Neural progenitor cell (in vitro differentiated cells): ENCODE measurements at regions not wholly inside any gene's neighbourhood (a gene's known extent, or its start where the extent isn't known, plus 50 kb on each side); places are given as distances from the start of the nearest gene placed in this dataset.

ENCODE experiments used
- DNase-seq: peaks from one replicate; pipeline ENCODE4 v3.0.0-alpha.2; 2016; ENCODE audit warnings: low spot score
- H2AFZ ChIP-seq: fragments of 200-600 bp; sonication (generic); replicated peaks from 2 replicates; pipeline ENCODE4 v1.6.1; 2016; ENCODE audit warnings: antibody characterized with exemption
- H3F3A ChIP-seq: fragments of 200-600 bp; sonication (generic); 2 replicates; pipeline ENCODE4 v1.6.1; 2016; ENCODE audit warnings: antibody characterized with exemption, low read depth
- H3K27ac ChIP-seq: fragments of 200-600 bp; sonication (generic); 2 replicates; pipeline ENCODE4 v1.5.1; 2016; ENCODE audit warnings: mild to moderate bottlenecking
- H3K27me3 ChIP-seq: fragments of 200-600 bp; sonication (generic); 2 replicates; pipeline ENCODE4 v1.6.1; 2016; ENCODE audit warnings: mild to moderate bottlenecking, moderate library complexity
- H3K36me3 ChIP-seq: fragments of 200-600 bp; sonication (generic); 2 replicates; pipeline ENCODE4 v1.5.1; 2016
- H3K4me1 ChIP-seq: fragments of 200-600 bp; sonication (generic); 2 replicates; pipeline ENCODE4 v1.6.1; 2016; ENCODE audit warnings: mixed run types
- H3K4me2 ChIP-seq: fragments of 200-600 bp; sonication (generic); 2 replicates; pipeline ENCODE4 v1.6.1; 2016
- H3K4me3 ChIP-seq: fragments of 200-600 bp; sonication (generic); 2 replicates; pipeline ENCODE4 v1.5.1; 2016
- H3K79me2 ChIP-seq: fragments of 200-600 bp; sonication (generic); 2 replicates; pipeline ENCODE4 v1.6.1; 2016; ENCODE audit warnings: low read depth
- H3K9ac ChIP-seq: fragments of 200-600 bp; sonication (generic); 2 replicates; pipeline ENCODE4 v1.6.1; 2016
- H3K9me3 ChIP-seq: fragments of 200-600 bp; sonication (generic); 2 replicates; pipeline ENCODE4 v1.5.1; 2016; ENCODE audit warnings: low read depth
- H4K20me1 ChIP-seq: fragments of 200-600 bp; sonication (generic); 2 replicates; pipeline ENCODE4 v1.6.1; 2016; ENCODE audit warnings: low read depth
- H3K27ac Mint-ChIP-seq: 3 replicates; pipeline ENCODE4 v1.8.0; 2021; ENCODE audit warnings: mixed read lengths
- H3K27me3 Mint-ChIP-seq: 2 replicates; pipeline ENCODE4 v1.8.0; 2022; ENCODE audit warnings: low read depth, mild to moderate bottlenecking, inconsistent platforms, moderate library complexity, mixed read lengths; ENCODE audit not compliant: insufficient read depth
- H3K36me3 Mint-ChIP-seq: 3 replicates; pipeline ENCODE4 v1.8.0; 2021; ENCODE audit warnings: mixed read lengths
- H3K4me1 Mint-ChIP-seq: 3 replicates; pipeline ENCODE4 v1.8.0; 2021; ENCODE audit warnings: mixed read lengths
- H3K4me3 Mint-ChIP-seq: 3 replicates; pipeline ENCODE4 v1.8.0; 2021; ENCODE audit warnings: mild to moderate bottlenecking, moderate library complexity, mixed read lengths
- H3K9me3 Mint-ChIP-seq: 3 replicates; pipeline ENCODE4 v1.8.0; 2020; ENCODE audit warnings: mixed read lengths
- CTCF ChIP-seq: fragments of 200-600 bp; sonication (generic); IDR thresholded peaks from 2 replicates; pipeline ENCODE4 v1.5.1; 2017; ENCODE audit warnings: antibody characterized with exemption, mild to moderate bottlenecking
- EZH2 ChIP-seq: fragments of 200-600 bp; sonication (generic); IDR thresholded peaks from 2 replicates; pipeline ENCODE4 v1.6.1; 2017; ENCODE audit warnings: antibody characterized with exemption, mild to moderate bottlenecking, moderate library complexity
- EZH2phosphoT487 ChIP-seq: fragments of 200-600 bp; sonication (generic); IDR thresholded peaks from 2 replicates; pipeline ENCODE4 v1.6.1; 2017; ENCODE audit warnings: antibody characterized with exemption

GRCh38 chr2:140108706-140109475 lies 1328.7 kb upstream of the NXPH2 start:
- H3K9me3 ChIP-seq: no peaks in the 10 kb centered on the region
- Mint-ChIP-seq H3K4me3 (no peak overlapping the region), H3K27ac (no peak overlapping the region), H3K4me1 (no peaks in the 10 kb centered on the region), H3K27me3 (peaks cover 2% of the 10 kb centered on the region), H3K36me3 (no peaks in the 10 kb centered on the region), H3K9me3 (no peaks in the 10 kb centered on the region)
- DNase-seq: no peak
- no peak overlapping the region for H3K9ac ChIP-seq
- H3K27me3 ChIP-seq: no peaks in the 10 kb centered on the region
- H3K27ac ChIP-seq: no peak overlapping the region
- H3K4me1 ChIP-seq: no peaks in the 10 kb centered on the region
- no peak overlapping the region for H3K4me3 ChIP-seq
- TF ChIP-seq EZH2phosphoT487: no peak
- TF ChIP-seq CTCF: no peak
- H3F3A ChIP-seq: no peaks in the 10 kb centered on the region
- H3K79me2 ChIP-seq: no peaks in the 10 kb centered on the region
- no peaks in the 10 kb centered on the region for H4K20me1 ChIP-seq
- no peak overlapping the region for H3K4me2 ChIP-seq
- H2AFZ ChIP-seq: no peak overlapping the region
- no peaks in the 10 kb centered on the region for H3K36me3 ChIP-seq

GRCh38 chr2:140091926-140092325 lies 1311.7 kb upstream of the NXPH2 start:
- Mint-ChIP-seq H3K4me1 (no peaks in the 10 kb centered on the region), H3K9me3 (no peaks in the 10 kb centered on the region), H3K27ac (no peak overlapping the region), H3K36me3 (no peaks in the 10 kb centered on the region), H3K4me3 (no peak overlapping the region), H3K27me3 (peaks cover 2% of the 10 kb centered on the region)
- Histone ChIP-seq H3K4me3 (no peak overlapping the region), H3K4me1 (no peaks in the 10 kb centered on the region), H3K9ac (no peak overlapping the region), H4K20me1 (no peaks in the 10 kb centered on the region), H2AFZ (no peak overlapping the region), H3K36me3 (no peaks in the 10 kb centered on the region), H3K9me3 (no peaks in the 10 kb centered on the region), H3K27me3 (no peaks in the 10 kb centered on the region), H3K4me2 (no peak overlapping the region), H3K79me2 (no peaks in the 10 kb centered on the region), H3K27ac (no peak overlapping the region), H3F3A (no peaks in the 10 kb centered on the region)
- DNase-seq: no peak
- TF ChIP-seq EZH2 (no peak), CTCF (no peak), EZH2phosphoT487 (no peak)

- Mint-ChIP-seq H3K36me3 (no peaks in the 10 kb centered on the region), H3K27me3 (peaks cover 2% of the 10 kb centered on the region), H3K4me3 (no peak overlapping the region), H3K27ac (no peak overlapping the region), H3K4me1 (no peaks in the 10 kb centered on the region), H3K9me3 (no peaks in the 10 kb centered on the region)
- TF ChIP-seq EZH2 (no peak), EZH2phosphoT487 (no peak), CTCF (no peak)
- Histone ChIP-seq H2AFZ (no peak overlapping the region), H3K9me3 (no peaks in the 10 kb centered on the region), H3K79me2 (no peaks in the 10 kb centered on the region), H3K4me3 (no peak overlapping the region), H3K36me3 (no peaks in the 10 kb centered on the region), H3K4me2 (no peak overlapping the region), H3K4me1 (no peaks in the 10 kb centered on the region), H3K27me3 (no peaks in the 10 kb centered on the region), H3F3A (no peaks in the 10 kb centered on the region), H4K20me1 (no peaks in the 10 kb centered on the region), H3K27ac (no peak overlapping the region), H3K9ac (no peak overlapping the region)
- no peak for DNase-seq
Measured at GRCh38 chr2:140086964-140087363, 1306.8 kb upstream of the NXPH2 start.
